HEK293 (cell line): ENCODE measurements at regions not wholly inside any gene's neighbourhood (a gene's known extent, or its start where the extent isn't known, plus 50 kb on each side); places are given as distances from the start of the nearest gene placed in this dataset.

ENCODE experiments used
- MEIS1 ChIP-seq: sonication (generic); formaldehyde crosslinking; IDR thresholded peaks from 2 replicates; pipeline ENCODE4 v1.8.1; 2022; ENCODE audit warnings: missing genetic modification reagents, mild to moderate bottlenecking, borderline replicate concordance
- MYNN ChIP-seq: fragments of 450-650 bp; formaldehyde crosslinking; IDR thresholded peaks from 2 replicates; pipeline ENCODE4 v1.5.1; 2016; ENCODE audit warnings: missing biosample characterization, missing genetic modification characterization, borderline replicate concordance
- ZNF121 ChIP-seq: fragments of 450-650 bp; formaldehyde crosslinking; IDR thresholded peaks from 2 replicates; pipeline ENCODE4 v1.5.1; 2016; ENCODE audit warnings: missing biosample characterization, missing genetic modification characterization
- ZNF596 ChIP-seq: fragments of 450-650 bp; IDR thresholded peaks from 2 replicates; pipeline ENCODE4 v1.5.0; 2018; ENCODE audit warnings: missing biosample characterization, mild to moderate bottlenecking, missing genetic modification characterization, moderate library complexity
- ZNF707 ChIP-seq: fragments of 450-650 bp; formaldehyde crosslinking; IDR thresholded peaks from 2 replicates; pipeline ENCODE4 v1.5.1; 2016; ENCODE audit warnings: missing biosample characterization, missing genetic modification characterization
- ZNF777 ChIP-seq: fragments of 450-650 bp; formaldehyde crosslinking; IDR thresholded peaks from 2 replicates; pipeline ENCODE4 v1.5.1; 2017; ENCODE audit warnings: missing biosample characterization, missing genetic modification characterization, borderline replicate concordance
- TF ChIP-seq, protein P1 (sequence below): fragments of 450-650 bp; formaldehyde crosslinking; IDR thresholded peaks from 2 replicates; pipeline ENCODE4 v1.5.1; 2016; ENCODE audit warnings: missing biosample characterization, missing genetic modification characterization
- TF ChIP-seq, protein P2 (sequence below): IDR thresholded peaks from 2 replicates; pipeline ENCODE4 v1.6.1; 2011; ENCODE audit warnings: mild to moderate bottlenecking, low read depth, low read length, borderline replicate concordance
- TF ChIP-seq, protein P3 (sequence below): fragments of 450-650 bp; IDR thresholded peaks from 2 replicates; pipeline ENCODE4 v1.5.1; 2018; ENCODE audit warnings: missing biosample characterization, mild to moderate bottlenecking, missing genetic modification characterization

DNA sequence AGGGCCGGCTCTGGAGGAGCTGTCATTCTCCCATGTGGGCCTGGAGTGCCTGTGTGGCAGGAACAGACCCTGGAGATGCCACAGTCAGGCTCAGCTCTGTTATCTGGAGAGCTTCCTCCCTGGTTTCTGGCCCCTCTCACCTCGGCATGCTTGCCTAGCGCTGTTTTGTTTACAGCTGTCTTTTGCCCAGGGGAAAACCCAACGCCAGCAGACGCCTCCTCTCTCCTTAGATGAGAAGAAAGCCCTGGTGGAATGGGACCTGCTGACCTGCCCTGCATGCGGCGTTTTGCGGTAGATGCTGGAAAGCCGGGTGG lies 104.9 kb downstream of the CRYAA start:
- TF ChIP-seq, protein P1, sequence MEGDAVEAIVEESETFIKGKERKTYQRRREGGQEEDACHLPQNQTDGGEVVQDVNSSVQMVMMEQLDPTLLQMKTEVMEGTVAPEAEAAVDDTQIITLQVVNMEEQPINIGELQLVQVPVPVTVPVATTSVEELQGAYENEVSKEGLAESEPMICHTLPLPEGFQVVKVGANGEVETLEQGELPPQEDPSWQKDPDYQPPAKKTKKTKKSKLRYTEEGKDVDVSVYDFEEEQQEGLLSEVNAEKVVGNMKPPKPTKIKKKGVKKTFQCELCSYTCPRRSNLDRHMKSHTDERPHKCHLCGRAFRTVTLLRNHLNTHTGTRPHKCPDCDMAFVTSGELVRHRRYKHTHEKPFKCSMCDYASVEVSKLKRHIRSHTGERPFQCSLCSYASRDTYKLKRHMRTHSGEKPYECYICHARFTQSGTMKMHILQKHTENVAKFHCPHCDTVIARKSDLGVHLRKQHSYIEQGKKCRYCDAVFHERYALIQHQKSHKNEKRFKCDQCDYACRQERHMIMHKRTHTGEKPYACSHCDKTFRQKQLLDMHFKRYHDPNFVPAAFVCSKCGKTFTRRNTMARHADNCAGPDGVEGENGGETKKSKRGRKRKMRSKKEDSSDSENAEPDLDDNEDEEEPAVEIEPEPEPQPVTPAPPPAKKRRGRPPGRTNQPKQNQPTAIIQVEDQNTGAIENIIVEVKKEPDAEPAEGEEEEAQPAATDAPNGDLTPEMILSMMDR (tag by site-specific recombination), result no peak
- TF ChIP-seq ZNF777 (tag by site-specific recombination), result no peak
- TF ChIP-seq ZNF596 (tag by site-specific recombination), result no peak
- no peak for TF ChIP-seq MYNN (tag by site-specific recombination)
- TF ChIP-seq ZNF707 (tag by site-specific recombination), result no peak
- no peak for TF ChIP-seq MEIS1 (CRISPR knock-in tag)
- TF ChIP-seq, protein P2, sequence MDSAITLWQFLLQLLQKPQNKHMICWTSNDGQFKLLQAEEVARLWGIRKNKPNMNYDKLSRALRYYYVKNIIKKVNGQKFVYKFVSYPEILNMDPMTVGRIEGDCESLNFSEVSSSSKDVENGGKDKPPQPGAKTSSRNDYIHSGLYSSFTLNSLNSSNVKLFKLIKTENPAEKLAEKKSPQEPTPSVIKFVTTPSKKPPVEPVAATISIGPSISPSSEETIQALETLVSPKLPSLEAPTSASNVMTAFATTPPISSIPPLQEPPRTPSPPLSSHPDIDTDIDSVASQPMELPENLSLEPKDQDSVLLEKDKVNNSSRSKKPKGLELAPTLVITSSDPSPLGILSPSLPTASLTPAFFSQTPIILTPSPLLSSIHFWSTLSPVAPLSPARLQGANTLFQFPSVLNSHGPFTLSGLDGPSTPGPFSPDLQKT, result no peak
- TF ChIP-seq, protein P3, sequence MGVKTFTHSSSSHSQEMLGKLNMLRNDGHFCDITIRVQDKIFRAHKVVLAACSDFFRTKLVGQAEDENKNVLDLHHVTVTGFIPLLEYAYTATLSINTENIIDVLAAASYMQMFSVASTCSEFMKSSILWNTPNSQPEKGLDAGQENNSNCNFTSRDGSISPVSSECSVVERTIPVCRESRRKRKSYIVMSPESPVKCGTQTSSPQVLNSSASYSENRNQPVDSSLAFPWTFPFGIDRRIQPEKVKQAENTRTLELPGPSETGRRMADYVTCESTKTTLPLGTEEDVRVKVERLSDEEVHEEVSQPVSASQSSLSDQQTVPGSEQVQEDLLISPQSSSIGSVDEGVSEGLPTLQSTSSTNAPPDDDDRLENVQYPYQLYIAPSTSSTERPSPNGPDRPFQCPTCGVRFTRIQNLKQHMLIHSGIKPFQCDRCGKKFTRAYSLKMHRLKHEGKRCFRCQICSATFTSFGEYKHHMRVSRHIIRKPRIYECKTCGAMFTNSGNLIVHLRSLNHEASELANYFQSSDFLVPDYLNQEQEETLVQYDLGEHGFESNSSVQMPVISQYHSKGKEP, result no peak
- TF ChIP-seq ZNF121 (tag by site-specific recombination), result no peak
